BLaER1 (cell line): ENCODE measurements at regions not wholly inside any gene's neighbourhood (a gene's known extent, or its start where the extent isn't known, plus 50 kb on each side); places are given as distances from the start of the nearest gene placed in this dataset.

ENCODE experiments used
- H3K27ac ChIP-seq: shearing (Covaris generic); formaldehyde crosslinking; 2 replicates; pipeline ENCODE4 v1.8.1; 2022
- H3K27me3 ChIP-seq: shearing (Covaris generic); formaldehyde crosslinking; 2 replicates; pipeline ENCODE4 v1.8.1; 2022
- H3K36me3 ChIP-seq: shearing (Covaris generic); formaldehyde crosslinking; 2 replicates; pipeline ENCODE4 v1.8.1; 2022
- H3K4me1 ChIP-seq: shearing (Covaris generic); formaldehyde crosslinking; 2 replicates; pipeline ENCODE4 v1.8.1; 2022
- H3K4me2 ChIP-seq: shearing (Covaris generic); formaldehyde crosslinking; 2 replicates; pipeline ENCODE4 v1.8.1; 2022
- H3K4me3 ChIP-seq: shearing (Covaris generic); formaldehyde crosslinking; 2 replicates; pipeline ENCODE4 v1.8.1; 2022
- H3K9ac ChIP-seq: shearing (Covaris generic); formaldehyde crosslinking; 2 replicates; pipeline ENCODE4 v1.8.1; 2022
- H3K9me3 ChIP-seq: shearing (Covaris generic); formaldehyde crosslinking; 2 replicates; pipeline ENCODE4 v1.8.1; 2022
- H4K20me1 ChIP-seq: shearing (Covaris generic); formaldehyde crosslinking; 2 replicates; pipeline ENCODE4 v1.8.1; 2022
- Cebpa-rat ChIP-seq: shearing (Covaris generic); IDR thresholded peaks from 2 replicates; pipeline ENCODE4 v1.8.1; 2022

- H4K20me1 ChIP-seq: no peaks in the 10 kb centered on the region
- no peaks in the 10 kb centered on the region for H3K27me3 ChIP-seq
- no peak for TF ChIP-seq Cebpa-rat
- no peak overlapping the region for H3K4me2 ChIP-seq
- H3K9ac ChIP-seq: no peak overlapping the region
- H3K27ac ChIP-seq: no peak overlapping the region
- H3K4me1 ChIP-seq: no peaks in the 10 kb centered on the region
- H3K9me3 ChIP-seq: no peaks in the 10 kb centered on the region
- H3K4me3 ChIP-seq: no peak overlapping the region
- H3K36me3 ChIP-seq: no peaks in the 10 kb centered on the region
These were observed 406.2 kb upstream of the FLRT2 start for GRCh38 chr14:85123755-85124154.

GRCh38 chr14:85124631-85125290 lies 405.2 kb upstream of the FLRT2 start:
- H3K4me2 ChIP-seq: no peak overlapping the region
- H3K36me3 ChIP-seq: no peaks in the 10 kb centered on the region
- H3K27ac ChIP-seq: no peak overlapping the region
- TF ChIP-seq Cebpa-rat: no peak
- H3K4me3 ChIP-seq: no peak overlapping the region
- H3K9me3 ChIP-seq: no peaks in the 10 kb centered on the region
- no peak overlapping the region for H3K9ac ChIP-seq
- no peaks in the 10 kb centered on the region for H3K4me1 ChIP-seq
- H4K20me1 ChIP-seq: no peaks in the 10 kb centered on the region
- no peaks in the 10 kb centered on the region for H3K27me3 ChIP-seq

- no peak overlapping the region for H3K9ac ChIP-seq
- H3K36me3 ChIP-seq: no peaks in the 10 kb centered on the region
- H3K27ac ChIP-seq: no peak overlapping the region
- no peaks in the 10 kb centered on the region for H3K9me3 ChIP-seq
- H3K27me3 ChIP-seq: no peaks in the 10 kb centered on the region
- H3K4me3 ChIP-seq: no peak overlapping the region
- H4K20me1 ChIP-seq: no peaks in the 10 kb centered on the region
- H3K4me2 ChIP-seq: no peak overlapping the region
- no peak for TF ChIP-seq Cebpa-rat
- no peaks in the 10 kb centered on the region for H3K4me1 ChIP-seq
These were observed 404.7 kb upstream of the FLRT2 start for GRCh38 chr14:85125291-85125670.

GRCh38 chr14:85129921-85130320 lies 400.0 kb upstream of the FLRT2 start:
- no peaks in the 10 kb centered on the region for H3K4me1 ChIP-seq
- H3K27me3 ChIP-seq: no peaks in the 10 kb centered on the region
- H3K27ac ChIP-seq: no peak overlapping the region
- no peaks in the 10 kb centered on the region for H4K20me1 ChIP-seq
- no peak for TF ChIP-seq Cebpa-rat
- no peak overlapping the region for H3K4me3 ChIP-seq
- no peaks in the 10 kb centered on the region for H3K36me3 ChIP-seq
- no peak overlapping the region for H3K9ac ChIP-seq
- H3K9me3 ChIP-seq: no peaks in the 10 kb centered on the region
- no peak overlapping the region for H3K4me2 ChIP-seq

- no peaks in the 10 kb centered on the region for H3K36me3 ChIP-seq
- no peak overlapping the region for H3K4me2 ChIP-seq
- TF ChIP-seq Cebpa-rat: no peak
- H3K9me3 ChIP-seq: no peaks in the 10 kb centered on the region
- no peaks in the 10 kb centered on the region for H3K4me1 ChIP-seq
- no peak overlapping the region for H3K9ac ChIP-seq
- H4K20me1 ChIP-seq: no peaks in the 10 kb centered on the region
- no peaks in the 10 kb centered on the region for H3K27me3 ChIP-seq
- H3K4me3 ChIP-seq: no peak overlapping the region
- no peak overlapping the region for H3K27ac ChIP-seq
These were observed 398.6 kb upstream of the FLRT2 start for GRCh38 chr14:85131226-85131922.

- Histone ChIP-seq H3K9ac (no peak overlapping the region), H3K27ac (no peak overlapping the region), H4K20me1 (no peaks in the 10 kb centered on the region), H3K4me1 (no peaks in the 10 kb centered on the region), H3K4me2 (no peak overlapping the region), H3K36me3 (no peaks in the 10 kb centered on the region), H3K9me3 (no peaks in the 10 kb centered on the region), H3K27me3 (no peaks in the 10 kb centered on the region), H3K4me3 (no peak overlapping the region)
- no peak for TF ChIP-seq Cebpa-rat
These were observed 387.0 kb upstream of the FLRT2 start for GRCh38 chr14:85142982-85143381.

- Histone ChIP-seq H3K27ac (no peak overlapping the region), H3K4me2 (no peak overlapping the region), H4K20me1 (no peaks in the 10 kb centered on the region), H3K9me3 (no peaks in the 10 kb centered on the region), H3K4me1 (no peaks in the 10 kb centered on the region), H3K27me3 (no peaks in the 10 kb centered on the region), H3K9ac (no peak overlapping the region), H3K4me3 (no peak overlapping the region), H3K36me3 (no peaks in the 10 kb centered on the region)
- TF ChIP-seq Cebpa-rat: no peak
These were observed 383.2 kb upstream of the FLRT2 start for GRCh38 chr14:85146779-85147178.

- Histone ChIP-seq H3K36me3 (no peaks in the 10 kb centered on the region), H4K20me1 (no peaks in the 10 kb centered on the region), H3K4me1 (no peaks in the 10 kb centered on the region), H3K27me3 (no peaks in the 10 kb centered on the region), H3K27ac (no peak overlapping the region), H3K9me3 (no peaks in the 10 kb centered on the region), H3K9ac (no peak overlapping the region), H3K4me2 (no peak overlapping the region), H3K4me3 (no peak overlapping the region)
- no peak for TF ChIP-seq Cebpa-rat
These were observed 379.8 kb upstream of the FLRT2 start for GRCh38 chr14:85150166-85150565.

- no peaks in the 10 kb centered on the region for H4K20me1 ChIP-seq
- no peak overlapping the region for H3K4me3 ChIP-seq
- no peak for TF ChIP-seq Cebpa-rat
- H3K4me1 ChIP-seq: no peaks in the 10 kb centered on the region
- H3K27me3 ChIP-seq: no peaks in the 10 kb centered on the region
- H3K9ac ChIP-seq: no peak overlapping the region
- H3K36me3 ChIP-seq: no peaks in the 10 kb centered on the region
- H3K4me2 ChIP-seq: no peak overlapping the region
- no peaks in the 10 kb centered on the region for H3K9me3 ChIP-seq
- no peak overlapping the region for H3K27ac ChIP-seq
These were observed 375.2 kb upstream of the FLRT2 start for GRCh38 chr14:85154714-85155113.

- Histone ChIP-seq H3K4me2 (no peak overlapping the region), H3K9ac (no peak overlapping the region), H3K36me3 (no peaks in the 10 kb centered on the region), H3K4me1 (no peaks in the 10 kb centered on the region), H3K9me3 (no peaks in the 10 kb centered on the region), H3K4me3 (no peak overlapping the region), H3K27me3 (no peaks in the 10 kb centered on the region), H3K27ac (no peak overlapping the region), H4K20me1 (no peaks in the 10 kb centered on the region)
- TF ChIP-seq Cebpa-rat: no peak
These were observed 373.6 kb upstream of the FLRT2 start for GRCh38 chr14:85156319-85156718.
